ENCODE measurements at regions not wholly inside any gene's neighbourhood (a gene's known extent, or its start where the extent isn't known, plus 50 kb on each side); places are given as distances from the start of the nearest gene placed in this dataset.

GRCh38 chr7:126005064-126005463 is 1075.4 kb upstream of the POT1 start:
- no peaks in the 10 kb centered on the region for H3K79me2 ChIP-seq (ENCODE audit: low read depth)
- Mint-ChIP-seq H3K27me3 (ENCODE audit: insufficient read depth, low read depth) (no peaks in the 10 kb centered on the region), H3K9me3 (peaks cover 9% of the 10 kb centered on the region), H3K36me3 (no peaks in the 10 kb centered on the region), H3K27ac (no peak overlapping the region), H3K4me1 (peaks cover 18% of the 10 kb centered on the region), H3K4me3 (no peak overlapping the region)
- H3K27ac ChIP-seq = no peak overlapping the region
- no peak overlapping the region for H2AFZ ChIP-seq (replicated peaks)
- H3K27me3 ChIP-seq = no peaks in the 10 kb centered on the region
- no peak overlapping the region for H3K9ac ChIP-seq
- no peak for DNase-seq (ENCODE audit: low spot score)
- H3K4me2 ChIP-seq = no peak overlapping the region
- H3K9me3 ChIP-seq (ENCODE audit: low read depth) = peaks cover 3% of the 10 kb centered on the region
- no peak for TF ChIP-seq EZH2phosphoT487 (IDR thresholded peaks at IDR 0.05)
- TF ChIP-seq CTCF (IDR thresholded peaks at IDR 0.05) = no peak
- TF ChIP-seq EZH2 (IDR thresholded peaks at IDR 0.05) = no peak
- H3K36me3 ChIP-seq = no peaks in the 10 kb centered on the region
- H3F3A ChIP-seq (ENCODE audit: low read depth) = peaks cover 11% of the 10 kb centered on the region
- peaks cover 43% of the 10 kb centered on the region for H3K4me1 ChIP-seq
- H3K4me3 ChIP-seq = no peak overlapping the region
- no peaks in the 10 kb centered on the region for H4K20me1 ChIP-seq (ENCODE audit: low read depth)

- Histone ChIP-seq H3F3A (ENCODE audit: low read depth) (peaks cover 8% of the 10 kb centered on the region), H2AFZ (replicated peaks) (no peak overlapping the region), H3K9me3 (ENCODE audit: low read depth) (peaks cover 5% of the 10 kb centered on the region), H3K36me3 (no peaks in the 10 kb centered on the region), H3K4me2 (peak overlapping the region; percentile 43), H4K20me1 (ENCODE audit: low read depth) (no peaks in the 10 kb centered on the region), H3K4me1 (peaks cover 32% of the 10 kb centered on the region), H3K79me2 (ENCODE audit: low read depth) (no peaks in the 10 kb centered on the region), H3K27ac (peak overlapping the region; percentile 57), H3K4me3 (no peak overlapping the region), H3K27me3 (no peaks in the 10 kb centered on the region), H3K9ac (no peak overlapping the region)
- Mint-ChIP-seq H3K27me3 (ENCODE audit: insufficient read depth, low read depth) (peaks cover 2% of the 10 kb centered on the region), H3K36me3 (peaks cover 4% of the 10 kb centered on the region), H3K9me3 (peaks cover 15% of the 10 kb centered on the region), H3K4me3 (no peak overlapping the region), H3K4me1 (peaks cover 18% of the 10 kb centered on the region), H3K27ac (peak overlapping the region; percentile 4)
- TF ChIP-seq EZH2 (IDR thresholded peaks at IDR 0.05) (no peak), EZH2phosphoT487 (IDR thresholded peaks at IDR 0.05) (no peak), CTCF (IDR thresholded peaks at IDR 0.05) (no peak)
- DNase-seq (ENCODE audit: low spot score) = peak; percentile 66
These were observed 1071.7 kb upstream of the POT1 start for GRCh38 chr7:126001349-126001748.

- Histone ChIP-seq H4K20me1 (ENCODE audit: low read depth) (no peaks in the 10 kb centered on the region), H3K4me1 (no peaks in the 10 kb centered on the region), H3K79me2 (ENCODE audit: low read depth) (no peaks in the 10 kb centered on the region), H3F3A (ENCODE audit: low read depth) (no peaks in the 10 kb centered on the region), H3K27ac (no peak overlapping the region), H3K4me3 (no peak overlapping the region), H3K36me3 (no peaks in the 10 kb centered on the region), H3K4me2 (no peak overlapping the region), H3K9me3 (ENCODE audit: low read depth) (no peaks in the 10 kb centered on the region), H3K9ac (no peak overlapping the region), H2AFZ (replicated peaks) (peak overlapping the region; percentile 22), H3K27me3 (no peaks in the 10 kb centered on the region)
- TF ChIP-seq CTCF (IDR thresholded peaks at IDR 0.05) = peak; percentile 19
- no peak for TF ChIP-seq EZH2phosphoT487 (IDR thresholded peaks at IDR 0.05)
- no peaks in the 10 kb centered on the region for H3K36me3 Mint-ChIP-seq
- H3K27ac Mint-ChIP-seq = no peak overlapping the region
- no peaks in the 10 kb centered on the region for H3K4me1 Mint-ChIP-seq
- no peak overlapping the region for H3K4me3 Mint-ChIP-seq
- no peaks in the 10 kb centered on the region for H3K27me3 Mint-ChIP-seq (ENCODE audit: insufficient read depth, low read depth)
- peaks cover 9% of the 10 kb centered on the region for H3K9me3 Mint-ChIP-seq
- DNase-seq (ENCODE audit: low spot score) = no peak
These were observed 1055.2 kb upstream of the POT1 start for GRCh38 chr7:125984795-125985194.
